DND-41 (cell line): ENCODE measurements at regions not wholly inside any gene's neighbourhood (a gene's known extent, or its start where the extent isn't known, plus 50 kb on each side); places are given as distances from the start of the nearest gene placed in this dataset.

Experiments
- ATAC-seq: fragments of 200-7000 bp; cut with Tn5 transposase; 3 replicates; pipeline ENCODE4 v1.9.1; 2021; ENCODE audit warnings: low read depth; ENCODE audit not compliant: insufficient read depth
- DNase-seq: peaks from one replicate; pipeline ENCODE4 v3.0.0-alpha.2; 2020
- H2AFZ ChIP-seq: 2 replicates; pipeline ENCODE4 v1.6.0; 2012; ENCODE audit warnings: low read depth, low read length
- H3K27ac ChIP-seq: 2 replicates; pipeline ENCODE4 v1.5.1; 2012; ENCODE audit warnings: low read length, inconsistent platforms
- H3K27me3 ChIP-seq: fragments of 200-600 bp; sonication (generic); 2 replicates; pipeline ENCODE4 v1.6.0; 2012; ENCODE audit warnings: low read length, mild to moderate bottlenecking, inconsistent platforms; ENCODE audit not compliant: insufficient read depth, poor library complexity
- H3K36me3 ChIP-seq: 2 replicates; pipeline ENCODE4 v1.5.1; 2012; ENCODE audit warnings: low read length, inconsistent platforms; ENCODE audit not compliant: insufficient read depth
- H3K4me1 ChIP-seq: 2 replicates; pipeline ENCODE4 v1.5.1; 2012; ENCODE audit warnings: mild to moderate bottlenecking, low read length; ENCODE audit not compliant: insufficient read depth
- H3K4me2 ChIP-seq: 2 replicates; pipeline ENCODE4 v1.6.0; 2012; ENCODE audit warnings: mild to moderate bottlenecking, moderate library complexity, low read length, inconsistent platforms; ENCODE audit not compliant: insufficient read depth
- H3K4me3 ChIP-seq, 2 experiments: fragments of 200-600 bp in 1 of 2; shearing (Covaris generic) in 1 of 2; 2 replicates each; pipeline ENCODE4 v1.5.1; 2012 to 2016; ENCODE audit warnings: inconsistent platforms in 2 of 2, low read length in 2 of 2, mild to moderate bottlenecking in 2 of 2, low read depth in 1 of 2, moderate library complexity in 1 of 2
- H3K79me2 ChIP-seq: 2 replicates; pipeline ENCODE4 v1.6.0; 2012; ENCODE audit warnings: low read length, inconsistent platforms; ENCODE audit not compliant: insufficient read depth
- H3K9ac ChIP-seq: 2 replicates; pipeline ENCODE4 v1.6.0; 2012; ENCODE audit warnings: low read depth, mild to moderate bottlenecking, inconsistent platforms, low read length, moderate library complexity
- H3K9me3 ChIP-seq: 2 replicates; pipeline ENCODE4 v1.5.1; 2012; ENCODE audit warnings: low read length, moderate library complexity, mild to moderate bottlenecking, inconsistent platforms; ENCODE audit not compliant: insufficient read depth, severe bottlenecking
- H4K20me1 ChIP-seq: 2 replicates; pipeline ENCODE4 v1.6.0; 2012; ENCODE audit warnings: low read length; ENCODE audit not compliant: insufficient read depth
- CTCF ChIP-seq: IDR thresholded peaks from 2 replicates; pipeline ENCODE4 v1.5.1; 2012; ENCODE audit warnings: borderline replicate concordance, low read length, moderate library complexity, mild to moderate bottlenecking; ENCODE audit not compliant: poor library complexity, severe bottlenecking; ENCODE audit errors: extremely low read depth
- EZH2 ChIP-seq: IDR thresholded peaks from 3 replicates; pipeline ENCODE4 v1.6.1; 2012; ENCODE audit warnings: borderline replicate concordance, low read depth, mild to moderate bottlenecking, moderate library complexity, low read length, inconsistent platforms; ENCODE audit not compliant: severe bottlenecking

GRCh38 chr5:164482351-164482750 lies 976.9 kb downstream of the MAT2B start:
- Histone ChIP-seq H3K27ac (no peak overlapping the region), H2AFZ (no peak overlapping the region), H3K79me2 (no peaks in the 10 kb centered on the region), H3K36me3 (no peaks in the 10 kb centered on the region), H3K4me1 (no peaks in the 10 kb centered on the region), H3K4me2 (no peak overlapping the region), H3K27me3 (no peaks in the 10 kb centered on the region), H3K9ac (no peak overlapping the region), H4K20me1 (no peaks in the 10 kb centered on the region), H3K9me3 (no peaks in the 10 kb centered on the region), H3K4me3 (no peak overlapping the region)
- ATAC-seq: no peak
- DNase-seq: no peak
- TF ChIP-seq CTCF (no peak), EZH2 (no peak)

GRCh38 chr5:164484948-164485347 lies 979.5 kb downstream of the MAT2B start:
- no peak for ATAC-seq

GRCh38 chr5:164487939-164488338 lies 982.5 kb downstream of the MAT2B start:
- no peaks in the 10 kb centered on the region for H3K4me1 ChIP-seq
- no peaks in the 10 kb centered on the region for H3K36me3 ChIP-seq
- ATAC-seq (no peak), DNase-seq (no peak)
- no peak overlapping the region for H3K9ac ChIP-seq
- H3K27ac ChIP-seq: no peak overlapping the region
- no peaks in the 10 kb centered on the region for H3K9me3 ChIP-seq
- no peaks in the 10 kb centered on the region for H4K20me1 ChIP-seq
- H3K4me3 ChIP-seq: no peak overlapping the region
- H2AFZ ChIP-seq: no peak overlapping the region
- H3K4me2 ChIP-seq: no peak overlapping the region
- TF ChIP-seq EZH2 (no peak), CTCF (no peak)
- H3K27me3 ChIP-seq: no peaks in the 10 kb centered on the region
- no peaks in the 10 kb centered on the region for H3K79me2 ChIP-seq

More at GRCh38 chr5:164484948-164485347, 979.5 kb downstream of the MAT2B start:
- DNase-seq: no peak
- no peaks in the 10 kb centered on the region for H3K27me3 ChIP-seq
- H3K9me3 ChIP-seq: no peaks in the 10 kb centered on the region
- H3K27ac ChIP-seq: no peak overlapping the region
- no peak overlapping the region for H3K9ac ChIP-seq
- no peak overlapping the region for H3K4me3 ChIP-seq
- no peak overlapping the region for H3K4me2 ChIP-seq
- TF ChIP-seq EZH2 (no peak), CTCF (no peak)
- no peaks in the 10 kb centered on the region for H3K36me3 ChIP-seq
- H3K79me2 ChIP-seq: no peaks in the 10 kb centered on the region
- no peak overlapping the region for H2AFZ ChIP-seq
- no peaks in the 10 kb centered on the region for H3K4me1 ChIP-seq
- no peaks in the 10 kb centered on the region for H4K20me1 ChIP-seq
